Prostate gland (tissue), 2 donors: ENCODE measurements at regions not wholly inside any gene's neighbourhood (a gene's known extent, or its start where the extent isn't known, plus 50 kb on each side); places are given as distances from the start of the nearest gene placed in this dataset.

Experiments used
- DNase-seq: peaks from one replicate; pipeline ENCODE4 v3.0.0-alpha.2; 2019; ENCODE audit warnings: low spot score
- H3K27ac ChIP-seq, 2 donors: fragments of 200-600 bp; sonication (generic); 2 replicates each; pipeline ENCODE4 v1.5.1; 2017 to 2019
- H3K27me3 ChIP-seq: fragments of 200-600 bp; sonication (generic); replicated peaks from 2 replicates; pipeline ENCODE4 v1.5.1; 2019; ENCODE audit not compliant: insufficient read depth
- H3K36me3 ChIP-seq, 2 donors: fragments of 200-600 bp; sonication (generic); 1 replicate in 1 of 2; 2 replicates in 1 of 2; pipeline versions ENCODE4 v1.5.1 to v1.8.1; 2017 to 2019
- H3K4me1 ChIP-seq: fragments of 200-600 bp; sonication (generic); replicated peaks from 2 replicates; pipeline ENCODE4 v1.5.1; 2019
- H3K4me3 ChIP-seq, 2 donors: fragments of 200-600 bp; sonication (generic); 2 replicates each; pipeline ENCODE4 v1.5.1; 2017 to 2019
- H3K9me3 ChIP-seq: fragments of 200-600 bp; sonication (generic); 2 replicates; pipeline ENCODE4 v1.5.1; 2017
- POLR2A ChIP-seq: fragments of 450-650 bp; IDR thresholded peaks from one replicate; pipeline ENCODE4 v1.6.1; 2016; ENCODE audit warnings: antibody characterized with exemption, mild to moderate bottlenecking
- POLR2AphosphoS5 ChIP-seq: sonication (generic); formaldehyde crosslinking; IDR thresholded peaks from one replicate; pipeline ENCODE4 v1.6.1; 2017; ENCODE audit warnings: antibody characterized with exemption
- WGBS: methylation state at CpG from one replicate; pipeline ENCODE4 v1.1.5; 2018; 5-methylcytosine and 5-hydroxymethylcytosine counted together
- intact Hi-C: fragments of 100-400 bp; cut with DNase I; formaldehyde crosslinking; loops from one replicate; pipeline ENCODE4 v1.14.2; 2022
- TF ChIP-seq, protein P1 (sequence below), 4 experiments: fragments of 200-600 bp in 2 of 4; fragments of 450-650 bp in 2 of 4; sonication (generic) in 2 of 4; IDR thresholded peaks; 1 replicate in 3 of 4; 2 replicates in 1 of 4; pipeline ENCODE4 v1.5.1; 2016 to 2019; ENCODE audit warnings: antibody characterized with exemption in 4 of 4, mild to moderate bottlenecking in 2 of 4, moderate library complexity in 2 of 4

DNA sequence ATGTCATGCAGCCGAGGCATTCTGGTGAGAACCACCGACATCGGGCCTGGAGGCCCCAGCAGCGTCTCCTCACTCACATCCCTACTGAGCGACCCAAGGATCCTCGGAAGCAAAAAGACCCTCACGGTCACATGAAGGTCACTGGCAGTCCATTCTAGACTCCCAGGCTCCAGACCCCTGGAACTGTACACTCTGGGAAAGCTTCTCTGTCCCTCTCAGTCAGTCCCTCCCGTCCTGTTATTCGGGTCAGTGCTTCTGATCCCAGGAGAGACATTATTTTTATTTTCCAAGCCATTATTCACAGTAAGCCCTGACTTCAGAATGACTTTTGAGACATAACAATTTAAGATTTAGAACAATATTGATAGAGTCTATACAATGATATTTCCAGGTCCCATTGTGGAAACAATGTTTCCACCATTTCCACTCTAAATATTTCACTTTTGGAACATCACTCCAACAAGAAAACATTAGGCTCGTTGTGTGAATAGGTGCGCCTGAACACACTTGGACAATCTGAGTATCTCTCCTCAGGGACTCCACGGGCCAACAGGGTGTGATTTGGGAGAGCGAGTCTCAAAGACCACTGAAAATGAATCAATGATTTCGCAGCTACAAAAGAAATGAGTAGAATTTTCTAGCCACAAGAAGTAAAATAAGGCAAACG is 199.7 kb downstream of the SOD2 start:
- intact Hi-C loops: no loop called here
- no peak overlapping the region for H3K4me3 ChIP-seq
- DNase-seq: no peak

DNA sequence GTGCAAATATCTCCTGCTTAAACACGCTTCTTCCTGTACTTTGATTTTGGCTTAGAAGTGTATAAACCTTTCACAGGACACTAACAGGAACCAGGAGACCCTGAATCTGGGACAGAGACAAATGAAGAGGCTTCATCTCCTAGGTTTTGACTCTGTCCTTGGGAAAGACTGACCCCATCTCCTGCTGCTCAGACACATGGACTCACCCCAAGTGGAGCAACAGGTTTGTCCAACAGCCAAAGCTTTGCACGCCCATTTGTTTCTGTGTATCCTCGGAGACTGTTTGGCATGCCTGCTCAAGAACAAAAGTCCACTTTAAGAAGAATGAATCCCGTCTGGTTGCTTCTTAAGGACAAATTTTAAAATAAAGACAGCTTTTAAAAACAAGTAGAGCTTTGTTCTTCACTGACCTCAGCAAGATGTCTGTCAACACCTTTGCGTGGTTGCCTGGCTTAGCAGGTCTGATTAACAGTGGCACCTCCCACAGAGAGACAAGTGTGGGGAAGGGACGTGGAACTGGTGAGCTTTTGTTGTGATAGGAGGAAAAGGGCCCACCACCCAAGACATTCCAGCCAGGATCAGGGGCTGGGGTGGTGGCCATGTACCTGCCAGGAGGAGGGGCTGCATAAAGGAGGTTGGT is 202.6 kb downstream of the SOD2 start:
- Histone ChIP-seq H3K36me3 (no peaks in the 10 kb centered on the region), H3K27me3 (no peaks in the 10 kb centered on the region), H3K4me3 (no peak overlapping the region), H3K4me1 (no peaks in the 10 kb centered on the region), H3K9me3 (no peaks in the 10 kb centered on the region), H3K27ac (no peak overlapping the region)
- DNase-seq: no peak
- TF ChIP-seq POLR2AphosphoS5: no peak
- TF ChIP-seq POLR2A: no peak
- intact Hi-C loops: no loop called here
- 22% methylated on average over 6 of the region's 6 CpGs for WGBS

More for the DNA sequence above, 199.7 kb downstream of the SOD2 start:
- Histone ChIP-seq H3K36me3 (no peaks in the 10 kb centered on the region), H3K27me3 (no peaks in the 10 kb centered on the region), H3K9me3 (no peaks in the 10 kb centered on the region), H3K27ac (no peak overlapping the region), H3K4me1 (no peaks in the 10 kb centered on the region)
- 90% methylated on average over 15 of the region's 15 CpGs for WGBS
- TF ChIP-seq POLR2AphosphoS5: no peak
- TF ChIP-seq, protein P1, sequence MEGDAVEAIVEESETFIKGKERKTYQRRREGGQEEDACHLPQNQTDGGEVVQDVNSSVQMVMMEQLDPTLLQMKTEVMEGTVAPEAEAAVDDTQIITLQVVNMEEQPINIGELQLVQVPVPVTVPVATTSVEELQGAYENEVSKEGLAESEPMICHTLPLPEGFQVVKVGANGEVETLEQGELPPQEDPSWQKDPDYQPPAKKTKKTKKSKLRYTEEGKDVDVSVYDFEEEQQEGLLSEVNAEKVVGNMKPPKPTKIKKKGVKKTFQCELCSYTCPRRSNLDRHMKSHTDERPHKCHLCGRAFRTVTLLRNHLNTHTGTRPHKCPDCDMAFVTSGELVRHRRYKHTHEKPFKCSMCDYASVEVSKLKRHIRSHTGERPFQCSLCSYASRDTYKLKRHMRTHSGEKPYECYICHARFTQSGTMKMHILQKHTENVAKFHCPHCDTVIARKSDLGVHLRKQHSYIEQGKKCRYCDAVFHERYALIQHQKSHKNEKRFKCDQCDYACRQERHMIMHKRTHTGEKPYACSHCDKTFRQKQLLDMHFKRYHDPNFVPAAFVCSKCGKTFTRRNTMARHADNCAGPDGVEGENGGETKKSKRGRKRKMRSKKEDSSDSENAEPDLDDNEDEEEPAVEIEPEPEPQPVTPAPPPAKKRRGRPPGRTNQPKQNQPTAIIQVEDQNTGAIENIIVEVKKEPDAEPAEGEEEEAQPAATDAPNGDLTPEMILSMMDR (IDR thresholded peaks at IDR 0.05): no peak
- TF ChIP-seq POLR2A: no peak

DNA sequence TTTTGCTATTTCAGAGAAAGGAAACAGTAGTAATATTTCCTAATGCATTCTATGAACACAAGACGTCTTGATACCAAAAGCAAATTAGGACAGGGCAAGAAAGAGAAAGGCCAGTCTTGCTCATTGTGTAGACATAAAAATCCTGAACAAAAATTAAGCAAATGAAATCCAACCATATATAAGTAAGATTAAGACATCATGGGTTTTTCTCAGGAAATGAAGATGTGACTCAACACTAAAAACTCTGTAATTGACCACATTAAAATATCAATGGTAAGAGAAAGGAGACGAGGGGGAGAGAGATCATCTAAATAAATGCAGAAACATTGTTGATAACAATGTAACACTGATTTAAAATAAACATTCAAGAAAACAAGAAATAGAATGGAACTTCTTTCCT is 205.4 kb downstream of the SOD2 start:
- TF ChIP-seq, protein P1 (IDR thresholded peaks at IDR 0.05): no peak
- TF ChIP-seq POLR2A (no peak), POLR2AphosphoS5 (no peak)
- no peaks in the 10 kb centered on the region for H3K9me3 ChIP-seq
- H3K4me1 ChIP-seq: no peaks in the 10 kb centered on the region
- H3K4me3 ChIP-seq: no peak overlapping the region
- no peak overlapping the region for H3K27ac ChIP-seq
- no peaks in the 10 kb centered on the region for H3K36me3 ChIP-seq
- DNase-seq: no peak
- WGBS: 54% methylated on average over 2 of the region's 2 CpGs
- intact Hi-C loops: no loop called here
- no peaks in the 10 kb centered on the region for H3K27me3 ChIP-seq

DNA sequence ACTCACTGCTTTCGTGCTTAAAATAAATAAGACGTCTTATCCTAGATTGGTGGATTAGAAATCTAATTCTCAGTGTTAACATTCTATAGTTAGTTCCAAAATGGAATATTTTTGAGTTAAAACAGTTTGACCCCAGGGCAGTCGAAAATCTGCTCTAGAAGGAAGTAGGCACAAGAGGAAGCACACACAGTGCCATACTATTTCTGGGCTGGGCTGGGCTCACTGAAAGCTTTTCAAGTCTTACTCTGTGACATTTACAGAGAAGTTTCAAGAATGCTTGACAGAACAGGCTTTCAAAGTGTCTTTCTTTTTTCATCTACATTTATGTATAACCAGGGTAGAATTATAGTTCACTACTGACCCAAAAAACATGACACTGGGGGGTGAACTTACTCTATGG is 209.8 kb downstream of the SOD2 start:
- intact Hi-C loops: no loop called here
- Histone ChIP-seq H3K4me3 (no peak overlapping the region), H3K9me3 (no peaks in the 10 kb centered on the region), H3K27me3 (no peaks in the 10 kb centered on the region), H3K27ac (no peak overlapping the region), H3K36me3 (no peaks in the 10 kb centered on the region), H3K4me1 (no peaks in the 10 kb centered on the region)
- 79% methylated on average over 3 of the region's 3 CpGs for WGBS
- DNase-seq: no peak
- TF ChIP-seq POLR2AphosphoS5 (no peak), POLR2A (no peak)
- TF ChIP-seq, protein P1 (IDR thresholded peaks at IDR 0.05): no peak

DNA sequence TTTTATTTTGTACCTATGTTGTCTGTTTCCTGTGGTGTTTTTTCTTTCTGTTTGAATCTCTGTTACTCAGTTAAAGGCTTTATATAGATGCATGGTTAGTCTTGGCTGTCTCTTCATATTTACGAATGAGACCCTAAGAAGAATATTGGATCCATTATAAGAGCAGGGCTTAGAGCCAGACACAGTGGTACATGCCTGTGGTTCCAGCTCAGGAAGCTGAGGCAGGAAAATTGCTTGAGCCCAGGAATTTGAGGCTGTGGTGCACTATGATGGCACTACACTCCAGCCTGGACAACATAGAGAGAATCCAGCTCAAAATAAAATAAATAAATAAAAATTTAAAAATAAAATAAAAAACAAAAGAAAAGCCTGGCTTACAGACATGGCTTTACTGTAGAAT is 211.1 kb downstream of the SOD2 start:
- Histone ChIP-seq H3K4me3 (no peak overlapping the region), H3K27me3 (no peaks in the 10 kb centered on the region), H3K9me3 (no peaks in the 10 kb centered on the region), H3K36me3 (no peaks in the 10 kb centered on the region), H3K4me1 (no peaks in the 10 kb centered on the region), H3K27ac (no peak overlapping the region)
- no peak for DNase-seq
- intact Hi-C loops: no loop called here
- 58% methylated on average over 1 of the region's 1 CpG for WGBS
- TF ChIP-seq, protein P1 (IDR thresholded peaks at IDR 0.05): no peak
- TF ChIP-seq POLR2AphosphoS5 (no peak), POLR2A (no peak)
